B cell (primary cell): ENCODE measurements at regions not wholly inside any gene's neighbourhood (a gene's known extent, or its start where the extent isn't known, plus 50 kb on each side); places are given as distances from the start of the nearest gene placed in this dataset.

Experiments used
- EZH2 ChIP-seq: IDR thresholded peaks from 2 replicates; pipeline ENCODE4 v1.6.1; 2012; ENCODE audit warnings: borderline replicate concordance, low read depth, mild to moderate bottlenecking, moderate library complexity, low read length; ENCODE audit not compliant: insufficient read depth, poor library complexity, severe bottlenecking
- TF ChIP-seq, protein P1 (sequence below): fragments of 200-600 bp; IDR thresholded peaks from one replicate; pipeline ENCODE4 v1.8.0; 2022; ENCODE audit warnings: antibody characterized with exemption, mild to moderate bottlenecking

DNA sequence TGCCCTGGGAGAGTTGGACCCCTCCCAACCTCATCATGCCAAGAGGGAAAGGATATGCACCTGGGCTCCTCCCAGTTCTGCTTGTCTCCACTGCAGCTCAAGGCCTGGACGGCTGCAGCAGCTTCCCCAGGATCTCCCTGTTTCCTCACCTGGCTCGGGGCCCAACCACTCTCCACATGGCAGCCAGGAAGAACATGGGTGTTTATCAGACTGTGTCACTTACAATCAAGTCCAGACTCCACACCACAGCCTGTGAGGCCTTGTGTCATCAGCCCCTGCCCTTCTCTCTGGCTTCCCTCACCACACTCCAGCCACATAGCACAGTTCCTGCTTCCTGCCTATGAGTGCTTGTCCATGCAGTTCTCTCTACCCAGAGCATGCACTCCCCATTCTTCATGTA, 534.4 kb downstream of the EPHB1 start:
- TF ChIP-seq, protein P1, sequence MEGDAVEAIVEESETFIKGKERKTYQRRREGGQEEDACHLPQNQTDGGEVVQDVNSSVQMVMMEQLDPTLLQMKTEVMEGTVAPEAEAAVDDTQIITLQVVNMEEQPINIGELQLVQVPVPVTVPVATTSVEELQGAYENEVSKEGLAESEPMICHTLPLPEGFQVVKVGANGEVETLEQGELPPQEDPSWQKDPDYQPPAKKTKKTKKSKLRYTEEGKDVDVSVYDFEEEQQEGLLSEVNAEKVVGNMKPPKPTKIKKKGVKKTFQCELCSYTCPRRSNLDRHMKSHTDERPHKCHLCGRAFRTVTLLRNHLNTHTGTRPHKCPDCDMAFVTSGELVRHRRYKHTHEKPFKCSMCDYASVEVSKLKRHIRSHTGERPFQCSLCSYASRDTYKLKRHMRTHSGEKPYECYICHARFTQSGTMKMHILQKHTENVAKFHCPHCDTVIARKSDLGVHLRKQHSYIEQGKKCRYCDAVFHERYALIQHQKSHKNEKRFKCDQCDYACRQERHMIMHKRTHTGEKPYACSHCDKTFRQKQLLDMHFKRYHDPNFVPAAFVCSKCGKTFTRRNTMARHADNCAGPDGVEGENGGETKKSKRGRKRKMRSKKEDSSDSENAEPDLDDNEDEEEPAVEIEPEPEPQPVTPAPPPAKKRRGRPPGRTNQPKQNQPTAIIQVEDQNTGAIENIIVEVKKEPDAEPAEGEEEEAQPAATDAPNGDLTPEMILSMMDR, result no peak
- no peak for TF ChIP-seq EZH2
